Panc1 (cell line): ENCODE measurements at regions not wholly inside any gene's neighbourhood (a gene's known extent, or its start where the extent isn't known, plus 50 kb on each side); places are given as distances from the start of the nearest gene placed in this dataset.

Experiments
- ATAC-seq: fragments of 200-7000 bp; cut with Tn5 transposase; 2 replicates; pipeline ENCODE4 v1.9.1; 2020; ENCODE audit warnings: mild to moderate bottlenecking, moderate library complexity
- BruUV-seq: library from RNA; stranded (reverse); fragments of 400-500 nt; replicated peaks from 2 replicates; lab custom pipeline; 2021; lab: Mats Ljungman, UMichigan
- CTCF ChIA-PET: fragments of 300-600 bp; sonication (Branson Sonifier 250); formaldehyde crosslinking; loops from one replicate; lab custom pipeline; 2022; ENCODE audit warnings: antibody characterized with exemption; lab: Charles Lee
- POLR2A ChIA-PET: fragments of 300-600 bp; sonication (Branson Sonifier 250); formaldehyde crosslinking; loops from one replicate; lab custom pipeline; 2022; ENCODE audit warnings: antibody characterized with exemption; lab: Charles Lee
- DNase-seq: peaks from one replicate; pipeline ENCODE4 v3.0.0-alpha.2; 2010; ENCODE audit warnings: low read depth, low spot score
- H3K27ac ChIP-seq: 2 replicates; pipeline ENCODE4 v1.5.1; 2011; ENCODE audit warnings: mild to moderate bottlenecking, low read length, inconsistent platforms
- H3K27me3 ChIP-seq: fragments of 200-500 bp; sonication (Bioruptor generic); 2 replicates; pipeline ENCODE4 v1.6.0; 2014; ENCODE audit warnings: low read length, inconsistent platforms; ENCODE audit not compliant: control insufficient read depth, insufficient read depth
- H3K36me3 ChIP-seq: fragments of 200-500 bp; sonication (Bioruptor generic); 2 replicates; pipeline ENCODE4 v1.5.1; 2014; ENCODE audit warnings: inconsistent platforms, mild to moderate bottlenecking, low read length, moderate library complexity; ENCODE audit not compliant: control insufficient read depth, insufficient read depth
- H3K4me1 ChIP-seq: 2 replicates; pipeline ENCODE4 v1.5.1; 2011; ENCODE audit warnings: inconsistent platforms, mild to moderate bottlenecking, low read length, moderate library complexity; ENCODE audit not compliant: control insufficient read depth, insufficient read depth
- H3K4me3 ChIP-seq, 2 experiments: 2 replicates each; pipeline ENCODE4 v1.5.1; 2011 to 2012; ENCODE audit warnings: low read depth in 2 of 2, low read length in 2 of 2, mild to moderate bottlenecking in 2 of 2, inconsistent platforms in 1 of 2, moderate library complexity in 1 of 2
- H3K9me3 ChIP-seq: fragments of 200-500 bp; sonication (Bioruptor generic); 2 replicates; pipeline ENCODE4 v1.5.1; 2014; ENCODE audit warnings: low read depth, mild to moderate bottlenecking, inconsistent platforms, low read length, moderate library complexity; ENCODE audit not compliant: control insufficient read depth, insufficient read depth
- CTCF ChIP-seq: fragments of 450-650 bp; IDR thresholded peaks from 2 replicates; pipeline ENCODE4 v1.5.1; 2017; ENCODE audit warnings: mild to moderate bottlenecking
- POLR2AphosphoS5 ChIP-seq: IDR thresholded peaks from 2 replicates; pipeline ENCODE4 v1.6.1; 2012; ENCODE audit warnings: mild to moderate bottlenecking, low read depth, low read length, moderate library complexity
- REST ChIP-seq, 2 experiments: IDR thresholded peaks; 2 replicates each; pipeline ENCODE4 v1.6.1; 2011 to 2012; ENCODE audit warnings: low read depth in 2 of 2, control low read depth in 1 of 2, low read length in 1 of 2, mild to moderate bottlenecking in 1 of 2, moderate library complexity in 1 of 2; ENCODE audit not compliant: insufficient read depth in 1 of 2
- SIN3A ChIP-seq: IDR thresholded peaks from 2 replicates; pipeline ENCODE4 v1.6.1; 2012; ENCODE audit warnings: low read depth, mild to moderate bottlenecking, low read length, moderate library complexity, borderline replicate concordance; ENCODE audit not compliant: insufficient read depth
- TCF7L2 ChIP-seq: IDR thresholded peaks from 2 replicates; pipeline ENCODE4 v1.6.1; 2011; ENCODE audit warnings: mild to moderate bottlenecking, low read depth, low read length, inconsistent platforms
- in situ Hi-C: cut with HindIII; loops from 2 replicates; pipeline ENCODE4 v1.10.0; 2016; ENCODE audit warnings: low sequenced_read_pairs, low pct_unique_long_range_greater_than_20kb
- intact Hi-C: fragments of 100-400 bp; cut with micrococcal nuclease; formaldehyde crosslinking; loops from one replicate; pipeline ENCODE4 v1.10.0; 2022; ENCODE audit not compliant: unreplicated experiment

- ChIA-PET CTCF (no interaction called here), POLR2A (no interaction called here)
- Histone ChIP-seq H3K4me1 (no peaks in the 10 kb centered on the region), H3K9me3 (no peaks in the 10 kb centered on the region), H3K36me3 (no peaks in the 10 kb centered on the region), H3K27me3 (peaks cover 14% of the 10 kb centered on the region), H3K4me3 (no peak overlapping the region), H3K27ac (no peak overlapping the region)
- in situ Hi-C loops (no loop called here), intact Hi-C loops (no loop called here)
- no TSS peak for BruUV-seq
- ATAC-seq (no peak), DNase-seq (no peak)
- TF ChIP-seq TCF7L2 (no peak), POLR2AphosphoS5 (no peak)
Measured at GRCh38 chr10:2784766-2785165, 282.6 kb upstream of the PFKP start.

GRCh38 chr10:2782950-2783349 lies 284.4 kb upstream of the PFKP start:
- Histone ChIP-seq H3K27me3 (peaks cover 14% of the 10 kb centered on the region), H3K4me3 (no peak overlapping the region), H3K36me3 (no peaks in the 10 kb centered on the region), H3K4me1 (no peaks in the 10 kb centered on the region), H3K27ac (no peak overlapping the region), H3K9me3 (no peaks in the 10 kb centered on the region)
- ChIA-PET CTCF (no interaction called here), POLR2A (no interaction called here)
- DNase-seq = no peak
- TF ChIP-seq CTCF (no peak), TCF7L2 (no peak), POLR2AphosphoS5 (no peak), REST (IDR thresholded peaks at IDR 0.05; ENCODE audit: insufficient read depth in 1 of 2, low read depth in 2 of 2, low read length in 1 of 2) (no peak), SIN3A (no peak)
- no TSS peak for BruUV-seq
- in situ Hi-C loops = no loop called here
- intact Hi-C loops = no loop called here
- no peak for ATAC-seq

- TF ChIP-seq SIN3A = no peak
- no peak for TF ChIP-seq TCF7L2
- TF ChIP-seq CTCF = no peak
- TF ChIP-seq REST (IDR thresholded peaks at IDR 0.05; ENCODE audit: insufficient read depth in 1 of 2, low read depth in 2 of 2, low read length in 1 of 2) = no peak
- no peak for TF ChIP-seq POLR2AphosphoS5
Measured at GRCh38 chr10:2782265-2782664, 285.1 kb upstream of the PFKP start.

More at GRCh38 chr10:2782265-2782664, 285.1 kb upstream of the PFKP start:
- intact Hi-C loops (no loop called here), in situ Hi-C loops (no loop called here)
- Histone ChIP-seq H3K27me3 (peaks cover 14% of the 10 kb centered on the region), H3K27ac (no peak overlapping the region), H3K36me3 (no peaks in the 10 kb centered on the region), H3K9me3 (no peaks in the 10 kb centered on the region), H3K4me3 (no peak overlapping the region), H3K4me1 (no peaks in the 10 kb centered on the region)
- DNase-seq = no peak
- BruUV-seq = no TSS peak
- no peak for ATAC-seq
- CTCF ChIA-PET = no interaction called here
- POLR2A ChIA-PET = no interaction called here
